ENCODE measurements at regions not wholly inside any gene's neighbourhood (a gene's known extent, or its start where the extent isn't known, plus 50 kb on each side); places are given as distances from the start of the nearest gene placed in this dataset.

GRCh38 chr9:84154320-84154719 is 173.7 kb downstream of the RMI1 start:
- Histone ChIP-seq H3K18ac (ENCODE audit: low read length) (no peak overlapping the region), H3K4ac (ENCODE audit: low read length) (no peak overlapping the region), H3K79me1 (ENCODE audit: low read depth, low read length) (no peaks in the 10 kb centered on the region), H2BK5ac (ENCODE audit: low read length) (no peak overlapping the region), H3K4me3 (ENCODE audit: low read length in 2 of 2) (no peak overlapping the region), H2BK120ac (ENCODE audit: low read depth, low read length) (no peak overlapping the region), H2AFZ (ENCODE audit: low read length) (no peak overlapping the region), H2AK5ac (ENCODE audit: low read depth, low read length) (no peak overlapping the region), H3K27ac (replicated peaks; ENCODE audit: low read length) (no peak overlapping the region), H2BK15ac (ENCODE audit: low read length) (no peak overlapping the region), H4K91ac (ENCODE audit: low read depth, low read length, poor library complexity) (no peak overlapping the region), H4K8ac (ENCODE audit: low read depth, low read length) (no peak overlapping the region), H3K4me2 (ENCODE audit: insufficient read depth, low read length, poor library complexity, severe bottlenecking) (no peak overlapping the region), H3K14ac (ENCODE audit: low read length) (no peak overlapping the region), H3K9me3 (replicated peaks in 1 of 2; ENCODE audit: control insufficient read depth in 2 of 2, insufficient read depth in 1 of 2, low read depth in 1 of 2, low read length in 2 of 2) (no peaks in the 10 kb centered on the region), H3K4me1 (ENCODE audit: control insufficient read depth in 2 of 2, insufficient read depth in 1 of 2, low read depth in 1 of 2, low read length in 2 of 2) (peaks cover 4 to 11% of the 10 kb centered on the region in 2 donors), H3K36me3 (replicated peaks in 1 of 2; ENCODE audit: control insufficient read depth in 2 of 2, insufficient read depth in 2 of 2, low read length in 2 of 2) (no peaks in the 10 kb centered on the region), H2BK12ac (ENCODE audit: low read length) (no peak overlapping the region), H3K27me3 (ENCODE audit: control insufficient read depth in 3 of 3, insufficient read depth in 3 of 3, low read depth in 1 of 3, low read length in 3 of 3) (no peaks in the 10 kb centered on the region), H3K23ac (ENCODE audit: low read depth, low read length, poor library complexity) (no peak overlapping the region), H3K9ac (ENCODE audit: low read depth, low read length, poor library complexity) (no peak overlapping the region)
- WGBS, 2 donors (ENCODE audit: extremely low coverage in 2 of 2, insufficient read length in 2 of 2, insufficient replicate concordance in 1 of 2) = no CpG with 5 or more reads among the region's 3 CpGs
- no peak for DNase-seq (ENCODE audit: low spot score)

GRCh38 chr9:84163052-84163650 is 177.4 kb downstream of the SLC28A3 start:
- no peak overlapping the region for H2BK120ac ChIP-seq (ENCODE audit: low read depth, low read length)

DNA sequence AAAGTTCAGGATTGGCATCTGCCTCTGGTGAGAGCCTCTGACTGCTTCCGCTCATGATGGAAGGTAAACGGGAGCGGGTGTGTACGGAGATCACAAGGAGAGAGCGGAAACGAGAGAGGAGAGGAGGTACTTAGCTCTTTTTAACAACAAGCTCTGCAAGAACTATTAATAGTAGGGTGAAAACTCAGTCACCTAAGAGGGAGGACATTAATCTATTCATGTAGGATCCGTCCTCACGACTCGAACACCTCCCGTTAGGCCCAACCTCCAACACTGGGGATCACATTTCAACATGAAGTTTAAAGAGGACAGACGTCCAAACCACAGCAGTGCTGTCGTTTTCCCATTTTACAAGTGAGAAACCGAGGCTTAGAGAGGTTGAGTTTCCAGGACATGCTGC is 173.7 kb downstream of the SLC28A3 start:
- Histone ChIP-seq H3K14ac (ENCODE audit: low read length) (no peak overlapping the region), H3K4me1 (ENCODE audit: control insufficient read depth in 2 of 2, insufficient read depth in 1 of 2, low read depth in 1 of 2, low read length in 2 of 2) (peaks cover 0 to 4% of the 10 kb centered on the region in 2 donors), H3K36me3 (replicated peaks in 1 of 2; ENCODE audit: control insufficient read depth in 2 of 2, insufficient read depth in 2 of 2, low read length in 2 of 2) (no peaks in the 10 kb centered on the region), H3K4me2 (ENCODE audit: insufficient read depth, low read length, poor library complexity, severe bottlenecking) (no peak overlapping the region), H2BK12ac (ENCODE audit: low read length) (no peak overlapping the region), H3K79me1 (ENCODE audit: low read depth, low read length) (no peaks in the 10 kb centered on the region), H2BK5ac (ENCODE audit: low read length) (no peak overlapping the region), H3K23ac (ENCODE audit: low read depth, low read length, poor library complexity) (no peak overlapping the region), H2AK5ac (ENCODE audit: low read depth, low read length) (no peak overlapping the region), H3K18ac (ENCODE audit: low read length) (no peak overlapping the region), H4K8ac (ENCODE audit: low read depth, low read length) (no peak overlapping the region), H3K27ac (replicated peaks; ENCODE audit: low read length) (no peak overlapping the region), H3K4ac (ENCODE audit: low read length) (no peak overlapping the region), H3K9me3 (replicated peaks in 1 of 2; ENCODE audit: control insufficient read depth in 2 of 2, insufficient read depth in 1 of 2, low read depth in 1 of 2, low read length in 2 of 2) (no peaks in the 10 kb centered on the region), H2BK15ac (ENCODE audit: low read length) (no peak overlapping the region), H2AFZ (ENCODE audit: low read length) (peak overlapping the region; percentile 40), H2BK120ac (ENCODE audit: low read depth, low read length) (no peak overlapping the region), H3K27me3 (ENCODE audit: control insufficient read depth in 3 of 3, insufficient read depth in 3 of 3, low read depth in 1 of 3, low read length in 3 of 3) (no peaks in the 10 kb centered on the region), H4K91ac (ENCODE audit: low read depth, low read length, poor library complexity) (no peak overlapping the region), H3K4me3 (ENCODE audit: low read length in 2 of 2) (no peak overlapping the region), H3K9ac (ENCODE audit: low read depth, low read length, poor library complexity) (no peak overlapping the region)
- DNase-seq (ENCODE audit: low spot score) = no peak
- WGBS, 2 donors (ENCODE audit: extremely low coverage in 2 of 2, insufficient read length in 2 of 2, insufficient replicate concordance in 1 of 2) = no CpG with 5 or more reads among the region's 13 CpGs

More at GRCh38 chr9:84163052-84163650, 177.4 kb downstream of the SLC28A3 start:
- Histone ChIP-seq H3K4ac (ENCODE audit: low read length) (no peak overlapping the region), H3K4me3 (ENCODE audit: low read length in 2 of 2) (no peak overlapping the region), H4K8ac (ENCODE audit: low read depth, low read length) (no peak overlapping the region), H3K9ac (ENCODE audit: low read depth, low read length, poor library complexity) (no peak overlapping the region), H3K4me2 (ENCODE audit: insufficient read depth, low read length, poor library complexity, severe bottlenecking) (no peak overlapping the region), H2AFZ (ENCODE audit: low read length) (no peak overlapping the region), H3K23ac (ENCODE audit: low read depth, low read length, poor library complexity) (no peak overlapping the region), H4K91ac (ENCODE audit: low read depth, low read length, poor library complexity) (no peak overlapping the region), H2BK5ac (ENCODE audit: low read length) (no peak overlapping the region), H3K9me3 (replicated peaks in 1 of 2; ENCODE audit: control insufficient read depth in 2 of 2, insufficient read depth in 1 of 2, low read depth in 1 of 2, low read length in 2 of 2) (no peaks in the 10 kb centered on the region), H3K14ac (ENCODE audit: low read length) (no peak overlapping the region), H2BK12ac (ENCODE audit: low read length) (no peak overlapping the region), H3K79me1 (ENCODE audit: low read depth, low read length) (no peaks in the 10 kb centered on the region), H3K4me1 (ENCODE audit: control insufficient read depth in 2 of 2, insufficient read depth in 1 of 2, low read depth in 1 of 2, low read length in 2 of 2) (peaks cover 0 to 4% of the 10 kb centered on the region in 2 donors), H2AK5ac (ENCODE audit: low read depth, low read length) (no peak overlapping the region), H2BK15ac (ENCODE audit: low read length) (no peak overlapping the region), H3K36me3 (replicated peaks in 1 of 2; ENCODE audit: control insufficient read depth in 2 of 2, insufficient read depth in 2 of 2, low read length in 2 of 2) (no peaks in the 10 kb centered on the region), H3K27me3 (ENCODE audit: control insufficient read depth in 3 of 3, insufficient read depth in 3 of 3, low read depth in 1 of 3, low read length in 3 of 3) (no peaks in the 10 kb centered on the region), H3K27ac (replicated peaks; ENCODE audit: low read length) (no peak overlapping the region), H3K18ac (ENCODE audit: low read length) (no peak overlapping the region)
- no peak for DNase-seq (ENCODE audit: low spot score)
- WGBS, 2 donors (ENCODE audit: extremely low coverage in 2 of 2, insufficient read length in 2 of 2, insufficient replicate concordance in 1 of 2) = no CpG with 5 or more reads among the region's 5 CpGs

DNA sequence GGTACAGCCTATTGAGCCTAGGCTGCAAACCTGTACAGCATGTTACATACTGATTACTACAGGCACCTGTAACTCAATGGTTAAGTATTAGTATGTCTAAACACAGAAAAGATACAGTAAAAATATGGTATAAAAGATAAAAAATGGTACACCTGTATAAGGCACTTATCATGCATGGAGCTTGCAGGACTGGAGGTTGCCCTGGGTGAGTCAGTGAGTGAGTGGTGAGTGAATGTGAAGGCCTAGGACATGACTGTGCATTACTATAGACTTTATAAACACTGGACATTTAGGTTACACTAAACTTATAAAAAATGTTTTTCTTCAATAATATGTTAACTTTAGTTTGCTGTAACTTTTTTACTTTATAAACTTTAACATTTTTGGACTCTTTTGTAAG is 171.3 kb downstream of the SLC28A3 start:
- Histone ChIP-seq H2AK5ac (ENCODE audit: low read depth, low read length) (no peak overlapping the region), H2AFZ (ENCODE audit: low read length) (no peak overlapping the region), H3K36me3 (replicated peaks in 1 of 2; ENCODE audit: control insufficient read depth in 2 of 2, insufficient read depth in 2 of 2, low read length in 2 of 2) (no peaks in the 10 kb centered on the region), H2BK12ac (ENCODE audit: low read length) (no peak overlapping the region), H3K4me3 (ENCODE audit: low read length in 2 of 2) (no peak overlapping the region), H3K4me2 (ENCODE audit: insufficient read depth, low read length, poor library complexity, severe bottlenecking) (no peak overlapping the region), H2BK15ac (ENCODE audit: low read length) (no peak overlapping the region), H2BK5ac (ENCODE audit: low read length) (no peak overlapping the region), H4K8ac (ENCODE audit: low read depth, low read length) (no peak overlapping the region), H3K23ac (ENCODE audit: low read depth, low read length, poor library complexity) (no peak overlapping the region), H3K9ac (ENCODE audit: low read depth, low read length, poor library complexity) (no peak overlapping the region), H3K14ac (ENCODE audit: low read length) (no peak overlapping the region), H3K27me3 (ENCODE audit: control insufficient read depth in 3 of 3, insufficient read depth in 3 of 3, low read depth in 1 of 3, low read length in 3 of 3) (no peaks in the 10 kb centered on the region), H3K9me3 (replicated peaks in 1 of 2; ENCODE audit: control insufficient read depth in 2 of 2, insufficient read depth in 1 of 2, low read depth in 1 of 2, low read length in 2 of 2) (no peaks in the 10 kb centered on the region), H3K27ac (replicated peaks; ENCODE audit: low read length) (no peak overlapping the region), H2BK120ac (ENCODE audit: low read depth, low read length) (no peak overlapping the region), H4K91ac (ENCODE audit: low read depth, low read length, poor library complexity) (no peak overlapping the region), H3K79me1 (ENCODE audit: low read depth, low read length) (no peaks in the 10 kb centered on the region), H3K18ac (ENCODE audit: low read length) (no peak overlapping the region), H3K4me1 (ENCODE audit: control insufficient read depth in 2 of 2, insufficient read depth in 1 of 2, low read depth in 1 of 2, low read length in 2 of 2) (peaks cover 0 to 4% of the 10 kb centered on the region in 2 donors), H3K4ac (ENCODE audit: low read length) (no peak overlapping the region)
- DNase-seq (ENCODE audit: low spot score) = no peak
